Epidermal melanocyte (primary cell): ENCODE measurements at regions not wholly inside any gene's neighbourhood (a gene's known extent, or its start where the extent isn't known, plus 50 kb on each side); places are given as distances from the start of the nearest gene placed in this dataset.
"Not testable (repeated sequence)": the region's sequence is repeated elsewhere in the genome, so short reads cannot be mapped to it uniquely, and the experiment has no call there.

Source experiments
- DNase-seq: peaks from one replicate; pipeline ENCODE4 v3.0.0; 2011; ENCODE audit warnings: low spot score; ENCODE audit not compliant: insufficient read length

DNA sequence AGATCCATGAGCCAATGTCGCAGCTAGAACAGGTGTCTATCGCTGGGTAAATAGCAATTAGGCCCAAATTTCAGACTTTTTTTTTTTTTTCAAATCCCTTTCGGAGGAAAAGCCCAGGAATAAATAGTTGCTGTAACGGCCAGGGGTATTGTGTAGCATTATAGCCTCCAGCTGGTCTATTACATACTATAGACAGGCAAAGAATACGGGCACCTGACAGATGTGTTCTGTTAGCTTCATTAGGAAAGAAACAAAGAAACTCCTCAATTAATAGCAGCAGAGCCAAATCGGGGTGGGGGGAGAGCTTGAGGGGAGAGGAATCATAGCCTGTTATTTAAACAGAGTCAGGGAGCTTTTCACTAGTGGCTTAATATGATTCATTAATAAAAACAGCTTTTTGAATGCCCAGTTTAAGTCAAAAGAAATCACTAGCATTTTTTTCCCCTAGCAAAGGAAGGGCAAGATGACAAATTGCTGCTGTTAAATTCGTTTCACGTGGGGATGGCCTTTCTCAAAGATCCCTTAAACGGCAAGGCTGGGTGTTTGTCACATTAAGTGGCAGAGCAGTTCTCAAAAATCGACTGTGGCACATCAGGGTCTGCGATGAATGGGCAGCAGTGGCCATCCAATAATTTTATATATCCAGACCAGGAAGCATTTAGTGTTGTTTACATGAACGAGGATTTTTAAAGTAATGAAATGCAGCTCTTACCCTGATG lies 139.4 kb downstream of the ID4 start:
- no peak for DNase-seq

DNA sequence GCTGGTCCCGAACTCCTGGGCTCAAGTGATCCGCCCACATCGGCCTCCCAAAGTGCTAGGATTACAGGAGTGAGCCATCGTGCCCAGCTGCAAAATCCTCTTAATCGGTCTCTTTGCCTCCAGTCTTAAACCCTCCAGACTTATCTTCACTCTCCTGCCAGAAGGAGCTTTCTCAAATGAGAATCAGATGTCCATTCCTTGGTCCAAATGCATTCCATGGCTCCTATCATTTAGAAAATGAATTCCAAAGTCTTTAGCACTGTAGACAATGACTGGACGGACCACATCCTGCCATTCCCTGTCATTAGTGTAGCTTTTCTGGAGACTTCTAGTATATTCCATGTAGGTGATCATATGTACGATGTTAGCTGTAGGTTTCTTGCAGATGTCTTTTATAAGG lies 141.9 kb downstream of the ID4 start:
- no peak for DNase-seq

DNA sequence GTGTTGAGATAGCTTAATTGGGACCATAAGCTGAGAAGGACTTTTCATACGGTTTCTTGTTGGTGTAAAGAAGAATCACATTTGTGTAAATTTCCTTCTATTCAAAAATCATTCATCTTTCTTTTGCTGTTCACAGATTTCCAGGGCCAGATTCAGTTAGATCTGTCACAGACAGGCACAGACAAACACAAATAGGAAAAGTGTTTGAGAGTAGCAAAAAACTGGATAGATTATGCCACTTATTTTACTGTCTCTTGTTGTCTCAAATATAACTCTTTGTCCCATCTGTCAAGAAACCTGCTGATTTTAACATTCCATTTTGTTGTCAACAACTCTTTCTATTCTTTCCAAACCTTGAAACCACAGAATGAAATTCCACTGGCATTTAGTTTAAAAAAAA lies 142.8 kb downstream of the ID4 start:
- DNase-seq = no peak

DNA sequence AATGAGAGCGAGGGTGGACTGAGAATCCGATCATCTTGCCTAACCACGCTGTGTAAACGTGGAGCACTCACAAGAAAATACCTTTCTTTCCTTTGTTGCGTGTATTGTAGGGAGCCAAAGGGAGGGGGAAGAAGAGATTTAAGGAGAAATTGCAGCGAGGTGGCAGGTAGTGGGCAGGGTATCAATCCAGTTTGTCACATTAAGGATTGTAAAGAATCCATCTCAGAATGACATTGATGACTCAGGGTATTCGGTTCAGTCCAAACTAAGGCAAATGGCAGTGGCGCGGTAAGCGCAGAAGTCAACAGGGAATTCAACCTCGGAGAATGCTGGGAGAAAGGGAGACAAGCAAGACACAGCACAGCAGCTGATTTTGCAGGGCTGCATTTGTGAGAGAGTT lies 146.2 kb downstream of the ID4 start:
- no peak for DNase-seq

DNA sequence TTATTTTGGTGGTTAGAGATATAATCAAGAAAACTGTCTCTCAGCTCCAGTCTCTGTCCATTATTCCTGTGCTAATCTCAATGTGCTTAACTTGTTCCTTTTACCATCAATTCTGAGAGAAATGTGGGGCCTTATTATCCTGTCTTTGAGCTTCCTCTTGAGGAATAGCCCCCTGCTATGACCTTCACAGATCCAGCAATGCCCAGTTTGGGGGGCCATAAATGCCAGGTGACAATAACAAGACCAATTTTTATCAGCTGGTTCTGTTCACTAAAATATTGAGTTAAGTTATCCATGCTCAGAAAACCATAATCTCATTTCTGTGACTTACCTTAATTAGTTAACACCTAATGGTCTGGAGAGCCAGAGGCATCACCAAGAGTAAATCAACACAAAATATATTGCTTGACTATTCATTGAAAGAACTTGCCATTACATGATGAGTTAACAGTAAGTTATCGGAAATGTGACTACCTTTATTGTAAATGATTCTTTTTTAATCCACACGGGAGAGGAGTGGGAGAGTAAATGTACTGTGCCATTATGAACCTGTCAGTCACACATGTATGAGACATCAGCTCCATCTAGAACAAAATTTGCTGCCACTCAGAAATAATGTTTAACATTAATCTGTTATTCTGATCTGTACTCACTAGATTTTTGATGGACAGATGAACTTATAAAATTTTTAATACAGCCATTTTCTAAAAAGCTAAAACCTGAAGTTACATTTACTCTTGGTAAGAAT lies 149.7 kb downstream of the ID4 start:
- no peak for DNase-seq

DNA sequence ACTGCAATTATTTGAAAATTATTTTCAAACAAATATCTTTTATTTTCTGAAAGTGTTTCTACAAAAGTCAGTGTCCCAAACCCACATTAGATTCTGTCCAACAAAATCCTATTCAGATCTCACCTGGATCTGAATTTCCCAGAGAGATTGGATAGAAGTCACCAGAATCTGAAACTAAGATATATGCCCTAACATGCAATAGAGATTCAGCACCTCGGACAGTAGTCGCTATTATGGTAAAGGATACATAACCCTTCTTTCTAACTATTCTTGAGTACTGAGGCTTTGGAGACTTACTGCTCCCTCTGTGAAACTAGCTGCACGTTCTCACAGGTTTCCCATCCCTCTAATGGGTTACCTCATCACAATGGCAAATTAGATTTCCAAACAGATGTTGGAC lies 151.4 kb downstream of the ID4 start:
- DNase-seq = no peak

DNA sequence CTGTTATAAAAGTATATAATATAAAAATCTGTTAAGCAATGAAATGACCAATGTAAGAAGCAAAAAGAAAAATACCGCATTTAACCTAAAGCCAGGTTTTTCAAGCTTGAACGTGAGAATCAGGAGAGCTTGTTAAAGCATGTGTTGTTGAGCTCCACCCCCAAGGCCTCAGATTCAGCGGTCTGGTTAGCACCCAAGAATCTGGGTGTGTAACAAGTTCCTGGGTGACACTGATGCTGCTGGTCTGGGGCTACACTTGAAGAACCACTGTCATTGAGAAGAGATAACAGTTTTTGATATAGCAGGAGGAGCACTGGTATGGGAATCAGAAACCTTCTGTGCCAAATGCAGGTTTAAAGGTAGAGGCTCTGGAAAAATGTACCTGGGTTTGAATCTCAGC lies 154.0 kb downstream of the ID4 start:
- no peak for DNase-seq

DNA sequence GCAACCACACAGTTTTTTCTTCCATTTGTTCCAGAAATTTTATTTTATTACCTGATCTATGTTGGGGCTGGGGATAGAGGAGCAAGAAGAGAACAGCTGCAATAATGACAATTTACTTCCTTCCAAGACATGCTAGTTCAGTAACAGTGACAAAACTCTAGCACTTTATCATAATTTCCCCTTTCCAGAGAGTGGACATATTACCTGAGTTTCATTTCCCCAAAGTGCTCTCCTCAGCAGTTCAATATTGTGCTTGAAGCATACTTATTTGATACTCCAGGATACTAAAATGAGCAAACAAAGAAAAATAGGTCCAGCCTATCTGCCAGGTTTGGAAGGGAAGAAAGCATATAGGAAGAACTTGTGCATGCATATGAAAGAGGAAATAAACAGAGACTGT lies 157.7 kb downstream of the ID4 start:
- DNase-seq = no peak

DNA sequence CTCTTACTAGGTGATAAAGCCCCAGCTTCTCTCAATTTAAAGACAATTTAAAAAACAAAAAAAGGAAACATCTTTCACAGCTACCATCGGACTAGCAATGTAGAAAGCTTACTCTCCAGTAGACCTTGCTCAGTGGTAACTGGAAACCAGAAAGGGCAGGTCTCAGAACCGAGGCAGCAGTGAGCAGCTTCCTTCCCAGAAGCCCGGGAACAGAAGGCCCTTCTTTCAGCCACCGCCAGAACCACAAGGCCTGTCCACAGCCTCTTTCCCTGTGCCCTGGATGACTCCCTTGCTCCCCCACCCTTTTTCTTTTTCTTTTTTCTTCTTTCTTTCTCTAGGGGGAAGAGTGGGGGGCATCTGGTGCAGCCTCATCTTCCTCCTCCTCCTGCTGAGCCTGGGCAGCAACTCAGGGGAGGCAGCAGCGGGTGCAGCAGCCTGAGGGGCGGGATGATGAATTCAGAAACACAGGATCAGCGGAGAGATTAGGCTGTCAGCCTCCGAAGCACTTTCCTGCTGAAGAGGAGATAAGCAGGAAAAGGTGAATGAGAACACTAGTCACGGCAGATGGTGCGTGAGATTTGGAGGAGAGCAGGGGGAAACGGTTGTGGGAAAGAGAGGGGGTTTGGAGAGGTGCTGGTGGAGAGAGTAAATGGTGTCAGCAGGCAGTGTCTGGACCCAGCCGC lies 158.5 kb downstream of the ID4 start:
- no peak for DNase-seq

DNA sequence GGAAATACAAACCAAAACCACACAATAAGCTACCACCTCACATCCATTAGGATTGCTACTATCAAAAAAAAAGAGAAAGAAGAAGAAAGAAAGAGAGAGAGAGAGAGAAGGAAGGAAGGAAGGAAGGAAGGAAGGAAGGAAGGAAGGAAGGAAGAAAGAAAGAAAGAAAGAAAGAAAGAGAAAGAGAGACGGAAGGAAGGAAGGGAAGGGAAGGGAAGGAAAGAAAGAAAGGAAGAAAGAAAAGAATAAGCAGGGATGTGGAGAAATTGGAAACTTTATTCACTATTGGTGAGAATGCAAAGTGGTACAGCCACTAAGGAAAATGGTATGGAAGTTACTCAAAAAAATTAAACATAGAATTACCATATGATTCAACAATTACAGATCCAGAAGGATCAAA lies 159.9 kb downstream of the ID4 start:
- DNase-seq = no peak

DNA sequence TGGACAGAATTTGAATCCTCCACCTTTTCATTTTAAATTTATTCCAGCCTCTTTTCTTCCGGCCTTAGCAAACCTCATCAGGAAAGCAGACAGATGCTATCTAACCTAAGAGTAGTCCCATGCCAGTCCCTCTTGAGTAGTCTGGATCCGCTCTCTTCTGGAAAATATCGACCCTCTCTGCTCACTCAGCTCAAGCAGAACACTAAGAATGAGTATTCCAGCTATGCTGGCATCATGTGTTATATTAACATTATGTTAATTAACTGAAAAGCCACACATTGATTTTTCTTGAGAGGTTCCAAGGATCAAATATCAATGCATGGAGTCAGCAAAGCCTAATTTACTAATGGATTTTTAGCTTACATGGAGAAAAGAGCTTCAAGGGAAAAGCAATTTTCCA lies 161.4 kb downstream of the ID4 start:
- no peak for DNase-seq

DNA sequence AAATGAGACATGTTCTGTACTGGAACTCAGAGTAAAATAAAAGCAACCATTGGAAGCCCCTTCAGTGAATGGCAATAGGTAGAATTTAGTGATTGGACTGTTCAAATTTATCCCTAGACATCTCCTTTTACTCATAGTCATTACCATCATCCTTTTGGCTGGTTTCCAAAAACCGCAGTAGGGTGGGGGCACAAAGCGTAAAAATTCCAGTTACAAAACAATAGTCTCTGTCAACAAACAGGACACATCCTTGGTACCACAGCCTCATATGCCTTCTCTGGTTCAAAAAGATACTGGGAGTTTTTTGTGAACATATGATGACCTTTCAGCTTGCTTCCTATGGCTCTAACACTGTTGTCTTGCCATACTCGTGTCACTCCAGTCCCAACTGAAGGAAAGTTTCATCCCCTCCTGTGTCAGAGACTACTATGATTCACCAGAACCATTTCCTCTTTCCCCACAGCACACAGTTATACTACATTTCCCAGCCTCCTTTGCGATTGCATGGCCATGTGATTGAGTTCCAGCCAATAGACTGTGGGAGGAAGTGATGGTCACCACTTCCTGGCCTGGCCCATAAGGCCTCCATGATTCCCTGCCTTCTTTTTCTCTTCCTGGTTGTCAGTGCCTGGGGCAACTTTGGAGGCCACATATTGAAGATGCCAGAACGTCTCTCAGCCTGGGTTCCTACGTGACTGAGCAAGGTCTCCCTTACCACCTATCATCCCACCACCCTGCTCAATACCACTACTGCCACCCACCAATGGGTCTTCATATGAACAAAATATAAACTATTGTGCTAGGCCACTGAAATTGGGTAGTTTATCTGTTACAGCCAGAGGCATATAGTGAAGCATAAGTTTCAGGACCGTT lies 162.4 kb downstream of the ID4 start:
- no peak for DNase-seq

DNA sequence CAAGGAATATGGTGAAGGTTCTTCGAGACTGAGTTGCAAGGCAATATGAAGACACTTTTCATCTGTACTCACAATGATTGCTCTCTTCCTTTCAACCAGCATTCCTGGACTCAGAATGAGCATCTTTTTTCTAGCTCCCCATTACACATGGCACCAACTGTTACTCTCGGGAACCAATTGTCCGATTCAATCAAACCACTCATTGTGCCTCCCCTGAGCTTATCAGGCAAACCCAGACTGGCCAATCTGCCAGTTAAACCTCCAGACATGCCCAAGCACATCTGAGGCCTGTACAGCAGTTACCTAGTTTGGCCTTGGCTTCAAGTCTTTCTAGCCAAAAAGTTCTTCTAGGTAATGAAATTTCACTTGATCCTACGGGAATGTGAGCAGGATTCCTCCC lies 164.1 kb downstream of the ID4 start:
- no peak for DNase-seq

DNA sequence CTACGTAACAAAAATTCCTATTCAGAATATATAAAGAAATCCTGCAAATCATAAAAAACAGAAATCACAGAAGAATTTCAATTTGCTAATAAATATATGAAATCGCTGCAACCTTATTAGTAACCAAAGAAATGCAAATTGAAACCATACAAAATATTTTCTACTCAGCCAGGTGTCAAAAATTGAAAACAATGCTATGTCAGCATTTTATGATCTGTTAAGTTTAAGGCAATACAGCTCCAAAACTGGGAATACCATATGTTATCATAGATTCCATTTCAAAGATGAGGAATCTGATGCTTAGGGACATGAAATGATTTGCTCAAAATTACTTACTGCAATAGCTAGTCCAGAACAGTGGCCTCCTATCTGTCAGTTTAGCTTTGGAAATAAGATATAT lies 168.9 kb downstream of the ID4 start:
- DNase-seq = no peak

DNA sequence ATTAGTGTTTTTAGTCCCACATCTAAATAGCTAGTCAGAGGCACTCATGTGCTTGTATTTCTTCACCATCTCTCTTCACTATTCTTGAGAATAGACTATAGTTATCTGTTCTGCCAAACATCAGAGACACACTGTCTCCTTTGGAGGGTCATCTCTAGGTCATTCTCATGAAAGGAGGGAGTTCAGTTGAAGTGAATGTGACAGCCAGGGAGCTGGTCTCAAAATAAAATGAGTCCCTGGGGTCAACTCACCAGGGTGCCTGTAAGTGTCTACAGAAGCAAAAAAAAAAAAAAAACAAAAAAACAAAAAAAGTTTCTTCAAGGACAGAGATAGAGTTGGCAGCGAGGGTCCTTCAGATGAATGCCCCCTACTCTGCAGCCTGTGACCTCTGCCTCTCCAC lies 171.0 kb downstream of the ID4 start:
- DNase-seq = no peak

DNA sequence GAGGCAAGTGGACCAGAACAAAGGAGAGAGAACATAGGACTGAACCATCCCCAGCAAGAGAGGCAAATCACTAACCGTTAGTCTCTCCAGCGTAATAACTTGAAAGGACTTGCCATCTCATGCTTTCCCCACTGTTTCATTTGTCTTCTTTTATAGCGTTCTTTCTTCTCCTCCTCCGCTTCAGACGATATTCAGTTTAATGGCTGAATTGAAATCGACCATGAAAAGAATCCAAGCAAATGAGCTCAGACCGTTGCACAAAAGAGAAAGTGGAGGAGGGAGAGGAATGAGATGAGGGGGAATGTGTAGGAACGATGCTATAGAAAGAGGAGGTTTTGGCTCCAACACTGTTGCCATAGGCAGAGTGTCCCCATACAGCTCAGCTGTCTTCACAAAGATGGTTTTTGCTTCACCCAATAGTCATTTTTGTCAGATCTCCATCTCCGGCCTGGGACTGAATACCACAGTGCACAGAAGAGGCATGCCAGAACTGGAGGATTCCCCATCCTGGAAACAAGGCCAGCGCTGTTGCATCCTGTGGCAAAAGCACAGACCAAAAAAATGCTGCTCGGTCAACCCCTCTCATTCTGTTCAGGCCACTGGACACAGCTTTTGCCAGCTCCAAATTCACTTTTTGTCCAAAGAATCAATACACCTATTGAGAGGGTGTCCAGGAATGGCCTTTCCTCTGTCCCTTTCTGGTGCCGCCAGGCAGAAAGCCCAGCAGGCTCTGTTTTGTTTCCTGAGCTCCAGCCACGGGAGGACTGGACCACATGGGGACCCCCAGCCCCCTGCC lies 176.1 kb downstream of the ID4 start:
- no peak for DNase-seq

DNA sequence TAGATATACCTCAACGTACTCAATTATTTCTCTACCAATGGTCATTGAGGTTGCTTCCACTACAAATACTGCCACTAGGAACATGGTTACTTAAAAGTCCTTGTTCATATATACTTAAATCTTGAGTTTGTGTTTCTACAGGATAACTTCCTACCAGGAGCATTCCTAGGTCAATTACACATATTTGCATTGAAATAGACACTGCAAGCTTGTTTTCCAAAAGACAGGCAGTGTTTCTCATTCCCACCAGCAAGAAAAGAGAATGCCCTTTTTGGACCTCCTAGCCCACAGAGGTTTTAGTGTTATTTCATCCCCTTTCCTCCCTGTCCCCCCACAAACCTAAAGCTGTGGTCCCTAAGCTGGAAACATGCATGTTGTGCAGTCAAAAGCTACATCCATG lies 177.3 kb downstream of the ID4 start:
- DNase-seq = no peak

DNA sequence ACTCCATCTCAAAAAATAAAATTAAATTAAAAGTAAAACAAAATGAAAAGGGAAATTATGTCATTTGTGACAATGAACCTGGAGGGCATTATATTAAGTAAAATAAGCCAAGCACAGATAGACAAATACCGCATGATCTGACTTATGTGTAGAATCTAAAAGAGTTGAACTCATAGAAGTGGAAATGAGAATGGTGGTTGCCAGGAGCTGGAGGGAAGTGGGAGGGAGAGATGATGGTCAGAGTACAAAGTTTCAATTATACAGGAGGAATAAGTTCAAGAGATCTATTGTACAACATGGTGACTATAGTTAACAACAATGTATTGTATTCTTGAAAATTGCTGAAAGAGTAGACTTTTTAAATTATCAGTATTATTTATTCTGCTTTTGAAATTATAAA lies 183.4 kb downstream of the ID4 start:
- no peak for DNase-seq

DNA sequence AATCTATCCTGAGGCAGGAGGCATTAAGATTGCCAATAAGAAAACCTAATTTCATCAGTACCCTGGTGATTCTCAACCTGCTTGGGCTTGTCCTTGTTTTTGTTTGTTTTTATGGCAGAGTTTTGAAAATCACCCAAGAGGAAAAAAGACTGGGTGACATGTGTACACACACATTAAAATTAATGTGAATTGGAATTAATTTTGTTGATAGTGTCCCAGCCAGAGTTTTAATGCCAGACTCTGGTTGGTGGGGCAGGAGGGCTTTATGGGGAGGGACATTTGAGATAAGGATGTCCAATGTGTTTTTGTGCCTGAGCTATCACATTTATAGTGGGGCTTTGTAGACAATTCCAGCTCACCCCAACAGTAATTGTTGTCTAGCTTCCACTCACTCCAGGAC lies 184.6 kb downstream of the ID4 start:
- no peak for DNase-seq

DNA sequence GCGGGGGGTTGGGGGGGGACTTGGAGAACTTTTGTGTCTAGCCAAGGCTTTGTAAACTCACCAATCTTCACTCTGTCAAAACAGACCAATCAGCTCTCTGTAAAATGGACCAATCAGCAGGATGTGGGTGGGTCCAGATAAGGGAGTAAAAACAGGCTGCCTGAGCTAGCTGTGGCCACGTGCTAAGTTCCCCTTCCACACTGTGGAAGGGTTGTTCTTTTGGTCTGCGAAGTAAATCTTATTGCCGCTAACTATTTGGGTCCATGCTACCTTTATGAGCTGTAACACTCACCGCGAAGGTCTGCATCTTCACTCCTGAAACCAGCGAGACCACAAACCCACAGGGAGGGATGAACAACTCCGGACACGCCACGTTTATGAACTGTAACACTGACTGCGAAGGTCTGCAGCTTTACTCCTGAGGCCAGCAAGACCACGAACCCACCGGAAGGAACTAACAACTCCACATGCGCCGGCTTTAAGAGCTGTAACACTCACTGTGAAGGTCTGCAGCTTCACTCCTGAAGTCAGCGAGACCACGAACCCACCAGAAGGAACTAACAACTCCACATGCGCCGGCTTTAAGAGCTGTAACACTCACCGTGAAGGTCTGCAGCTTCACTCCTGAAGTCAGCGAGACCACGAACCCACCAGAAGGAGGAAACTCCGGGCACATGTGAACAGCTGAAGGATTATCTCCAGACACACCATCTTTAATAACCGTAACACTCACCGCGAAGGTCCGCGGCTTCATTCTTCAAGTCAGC lies 186.6 kb downstream of the ID4 start:
- DNase-seq = not testable (repeated sequence)
